ENCODE measurements at regions not wholly inside any gene's neighbourhood (a gene's known extent, or its start where the extent isn't known, plus 50 kb on each side); places are given as distances from the start of the nearest gene placed in this dataset.

DNA sequence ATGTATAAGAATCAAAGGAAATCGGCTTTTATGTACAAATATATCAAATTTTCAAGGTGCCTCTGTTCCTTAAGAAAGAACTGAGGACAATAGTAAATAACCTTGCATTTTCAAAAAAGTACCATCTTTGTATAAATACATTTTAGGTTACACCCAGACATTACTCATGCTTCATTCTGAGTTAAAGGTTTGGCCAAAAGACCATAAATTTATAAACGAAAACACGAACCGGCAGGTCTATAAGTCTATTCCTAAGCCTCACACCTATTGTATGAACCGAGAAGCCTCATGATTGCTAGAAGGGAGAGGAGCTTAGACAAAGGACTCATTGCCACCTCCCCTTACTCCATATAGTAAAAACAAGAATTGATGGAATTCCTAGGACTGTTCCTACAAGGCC lies 94.6 kb upstream of the PSMD7 start:
- TF ChIP-seq, protein P1, sequence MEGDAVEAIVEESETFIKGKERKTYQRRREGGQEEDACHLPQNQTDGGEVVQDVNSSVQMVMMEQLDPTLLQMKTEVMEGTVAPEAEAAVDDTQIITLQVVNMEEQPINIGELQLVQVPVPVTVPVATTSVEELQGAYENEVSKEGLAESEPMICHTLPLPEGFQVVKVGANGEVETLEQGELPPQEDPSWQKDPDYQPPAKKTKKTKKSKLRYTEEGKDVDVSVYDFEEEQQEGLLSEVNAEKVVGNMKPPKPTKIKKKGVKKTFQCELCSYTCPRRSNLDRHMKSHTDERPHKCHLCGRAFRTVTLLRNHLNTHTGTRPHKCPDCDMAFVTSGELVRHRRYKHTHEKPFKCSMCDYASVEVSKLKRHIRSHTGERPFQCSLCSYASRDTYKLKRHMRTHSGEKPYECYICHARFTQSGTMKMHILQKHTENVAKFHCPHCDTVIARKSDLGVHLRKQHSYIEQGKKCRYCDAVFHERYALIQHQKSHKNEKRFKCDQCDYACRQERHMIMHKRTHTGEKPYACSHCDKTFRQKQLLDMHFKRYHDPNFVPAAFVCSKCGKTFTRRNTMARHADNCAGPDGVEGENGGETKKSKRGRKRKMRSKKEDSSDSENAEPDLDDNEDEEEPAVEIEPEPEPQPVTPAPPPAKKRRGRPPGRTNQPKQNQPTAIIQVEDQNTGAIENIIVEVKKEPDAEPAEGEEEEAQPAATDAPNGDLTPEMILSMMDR (conservative IDR thresholded peaks at IDR 0.05; ENCODE audit: low read depth, low read length) = no peak
- TF ChIP-seq EZH2 (IDR thresholded peaks at IDR 0.05; ENCODE audit: low read length, unreplicated experiment) = no peak

Measured in PC-3 (cell line).